ENCODE measurements at regions not wholly inside any gene's neighbourhood (a gene's known extent, or its start where the extent isn't known, plus 50 kb on each side); places are given as distances from the start of the nearest gene placed in this dataset.
"Not testable (repeated sequence)": the region's sequence is repeated elsewhere in the genome, so short reads cannot be mapped to it uniquely, and the experiment has no call there.

GRCh38 chr5:163888366-163888765 lies 382.9 kb downstream of the MAT2B start:
- DNase-seq: no peak

- no peak for DNase-seq
Measured at GRCh38 chr5:163889369-163889768, 383.9 kb downstream of the MAT2B start.

GRCh38 chr5:163890261-163890660 lies 384.8 kb downstream of the MAT2B start:
- DNase-seq: no peak

GRCh38 chr5:163893281-163893680 lies 387.9 kb downstream of the MAT2B start:
- no peak for DNase-seq

GRCh38 chr5:163894645-163895044 lies 389.2 kb downstream of the MAT2B start:
- DNase-seq: no peak

- no peak for DNase-seq
Measured at GRCh38 chr5:163898873-163899272, 393.5 kb downstream of the MAT2B start.

GRCh38 chr5:163907783-163908182 lies 402.4 kb downstream of the MAT2B start:
- DNase-seq: not testable (repeated sequence)

- DNase-seq: no peak
Measured at GRCh38 chr5:163908253-163908652, 402.8 kb downstream of the MAT2B start.

- DNase-seq: no peak
Measured at GRCh38 chr5:163910226-163910625, 404.8 kb downstream of the MAT2B start.

- no peak for DNase-seq
Measured at GRCh38 chr5:163912046-163912445, 406.6 kb downstream of the MAT2B start.

GRCh38 chr5:163913548-163913947 lies 408.1 kb downstream of the MAT2B start:
- DNase-seq: no peak

GRCh38 chr5:163914910-163915309 lies 409.5 kb downstream of the MAT2B start:
- no peak for DNase-seq

GRCh38 chr5:163915481-163915961 lies 410.1 kb downstream of the MAT2B start:
- DNase-seq: no peak

GRCh38 chr5:163916376-163916775 lies 411.0 kb downstream of the MAT2B start:
- no peak for DNase-seq

- no peak for DNase-seq
Measured at GRCh38 chr5:163916861-163917260, 411.4 kb downstream of the MAT2B start.

GRCh38 chr5:163917747-163918146 lies 412.3 kb downstream of the MAT2B start:
- no peak for DNase-seq

- not testable (repeated sequence) for DNase-seq
Measured at GRCh38 chr5:163934990-163935389, 429.6 kb downstream of the MAT2B start.

- no peak for DNase-seq
Measured at GRCh38 chr5:163938595-163938994, 433.2 kb downstream of the MAT2B start.

GRCh38 chr5:163941079-163941478 lies 435.7 kb downstream of the MAT2B start:
- no peak for DNase-seq

GRCh38 chr5:163943546-163943945 lies 438.1 kb downstream of the MAT2B start:
- DNase-seq: no peak

GRCh38 chr5:163944738-163945137 lies 439.3 kb downstream of the MAT2B start:
- no peak for DNase-seq

- DNase-seq: no peak
Measured at GRCh38 chr5:163947848-163948666, 442.6 kb downstream of the MAT2B start.

- DNase-seq: no peak
Measured at GRCh38 chr5:163950248-163950647, 444.8 kb downstream of the MAT2B start.

GRCh38 chr5:163951069-163951468 lies 445.6 kb downstream of the MAT2B start:
- no peak for DNase-seq

GRCh38 chr5:163953901-163954300 lies 448.5 kb downstream of the MAT2B start:
- no peak for DNase-seq
